CD1c-positive myeloid dendritic cell (primary cell): ENCODE measurements at regions not wholly inside any gene's neighbourhood (a gene's known extent, or its start where the extent isn't known, plus 50 kb on each side); places are given as distances from the start of the nearest gene placed in this dataset.

Experiments used
- DNase-seq: peaks from one replicate; pipeline ENCODE4 v3.0.0-alpha.2; 2016; ENCODE audit errors: extremely low spot score

- no peak for DNase-seq
Observed at GRCh38 chr3:14307656-14308302, 94.6 kb upstream of the SLC6A6 start.

- DNase-seq: no peak
Observed at GRCh38 chr3:14311729-14312128, 90.7 kb upstream of the SLC6A6 start.

DNA sequence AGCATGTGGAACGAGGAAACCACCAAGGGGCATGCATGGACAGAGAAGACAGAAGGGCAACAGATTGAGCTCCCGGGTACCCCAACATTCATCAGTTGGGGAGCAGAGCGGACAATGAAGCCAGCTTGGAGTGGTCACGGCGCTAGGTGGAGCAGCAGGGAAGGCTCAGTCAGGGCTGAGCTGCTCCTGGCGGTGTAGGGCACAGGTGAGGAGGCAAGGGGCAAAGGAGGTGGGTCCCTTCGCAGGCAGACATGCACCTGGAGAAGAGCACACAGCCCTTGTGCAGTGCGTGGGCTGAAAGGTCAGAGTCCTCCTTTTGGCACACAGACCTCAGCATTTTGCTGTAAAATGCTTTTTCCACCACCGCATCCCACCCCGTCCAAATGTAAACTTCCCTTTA lies 90.0 kb upstream of the SLC6A6 start:
- no peak for DNase-seq

DNA sequence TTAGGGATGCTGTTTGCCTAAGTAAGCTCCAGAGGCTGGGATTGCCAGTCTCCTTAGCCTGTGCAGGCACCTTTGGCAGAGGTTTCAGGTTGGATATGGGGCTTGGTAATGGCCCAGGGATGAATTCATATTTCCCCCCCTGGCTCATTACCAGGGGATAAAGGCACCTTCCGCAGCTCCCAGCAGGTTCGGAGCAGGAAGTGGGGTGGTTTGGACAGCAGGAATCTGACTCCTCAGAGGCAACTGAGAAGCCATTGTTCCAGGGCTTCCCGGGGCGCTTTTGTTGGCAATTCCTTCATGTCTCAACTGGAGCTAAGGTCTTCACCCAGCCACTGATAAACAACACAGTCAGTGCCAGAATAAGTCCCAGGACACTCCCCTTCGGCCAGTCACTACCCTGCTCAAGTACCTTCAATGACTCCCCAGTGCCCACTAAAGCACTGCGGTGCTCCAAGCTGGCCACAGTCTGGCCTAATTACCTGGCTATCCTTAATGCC lies 85.3 kb upstream of the SLC6A6 start:
- no peak for DNase-seq

- no peak for DNase-seq
Observed at GRCh38 chr3:14318646-14319045, 83.8 kb upstream of the SLC6A6 start.

- peak; percentile 88 for DNase-seq
Observed at GRCh38 chr3:14319654-14320182, 82.7 kb upstream of the SLC6A6 start.

DNA sequence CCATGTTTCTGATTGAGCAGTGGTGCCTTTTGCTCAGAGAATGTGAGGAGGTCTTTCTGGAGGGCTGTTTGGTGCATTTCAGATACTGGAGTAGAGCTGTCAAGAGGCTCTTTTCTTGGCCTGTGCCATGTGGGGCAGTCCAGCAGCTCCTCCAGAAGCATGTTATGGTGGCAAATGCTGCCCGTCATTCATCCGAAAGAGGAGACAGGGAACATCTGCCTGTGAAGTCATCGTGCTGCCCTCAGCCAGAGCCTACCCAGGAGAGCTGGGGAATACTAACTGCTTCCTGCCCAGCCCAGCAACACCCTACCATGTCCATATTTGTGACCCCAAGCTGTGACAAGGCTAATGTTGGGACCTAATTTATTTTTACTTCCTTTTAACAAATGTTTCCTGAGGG lies 82.2 kb upstream of the SLC6A6 start:
- no peak for DNase-seq

GRCh38 chr3:14322001-14322400 lies 80.4 kb upstream of the SLC6A6 start:
- DNase-seq: no peak

- DNase-seq: no peak
Observed at GRCh38 chr3:14322667-14323295, 79.6 kb upstream of the SLC6A6 start.

DNA sequence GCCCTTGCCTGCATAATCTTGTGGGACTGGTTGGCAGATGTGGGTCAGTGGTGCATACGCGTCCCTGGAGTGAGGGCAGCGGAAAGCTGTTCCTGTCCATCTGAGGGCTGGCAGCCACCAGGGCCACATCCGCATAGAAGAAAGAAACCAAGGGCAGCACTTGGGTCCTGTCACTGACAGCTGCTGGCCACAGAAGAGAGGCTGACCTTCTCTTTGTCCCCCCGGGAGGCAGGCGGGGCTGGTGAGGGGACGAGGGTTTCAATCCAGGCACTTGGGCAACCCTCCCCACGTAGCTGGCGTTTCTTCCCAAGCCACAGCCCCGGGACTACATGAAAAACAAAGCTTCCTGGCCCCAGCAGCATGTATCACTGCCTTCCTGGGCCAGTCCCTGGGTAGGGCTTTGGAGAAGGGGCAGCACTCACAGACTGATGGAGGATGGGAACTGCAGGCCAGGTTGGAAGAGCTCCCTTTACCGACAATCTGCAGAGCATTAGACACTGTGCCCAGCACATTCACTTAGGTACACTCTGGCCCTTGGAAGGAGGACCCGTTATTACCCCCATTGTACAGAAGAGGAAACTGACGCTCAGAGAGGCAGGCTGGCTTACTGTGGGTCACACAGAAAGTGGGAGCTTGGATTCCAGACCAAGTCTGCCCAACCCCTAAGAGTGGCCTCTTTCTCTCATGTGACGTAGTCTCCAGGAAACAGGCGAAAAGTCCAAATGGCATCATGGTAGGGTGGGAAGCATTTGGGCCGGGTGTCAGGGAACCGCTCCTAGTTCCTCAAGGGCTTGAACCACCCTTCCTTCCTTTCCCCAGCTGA lies 78.8 kb upstream of the SLC6A6 start:
- DNase-seq: no peak

DNA sequence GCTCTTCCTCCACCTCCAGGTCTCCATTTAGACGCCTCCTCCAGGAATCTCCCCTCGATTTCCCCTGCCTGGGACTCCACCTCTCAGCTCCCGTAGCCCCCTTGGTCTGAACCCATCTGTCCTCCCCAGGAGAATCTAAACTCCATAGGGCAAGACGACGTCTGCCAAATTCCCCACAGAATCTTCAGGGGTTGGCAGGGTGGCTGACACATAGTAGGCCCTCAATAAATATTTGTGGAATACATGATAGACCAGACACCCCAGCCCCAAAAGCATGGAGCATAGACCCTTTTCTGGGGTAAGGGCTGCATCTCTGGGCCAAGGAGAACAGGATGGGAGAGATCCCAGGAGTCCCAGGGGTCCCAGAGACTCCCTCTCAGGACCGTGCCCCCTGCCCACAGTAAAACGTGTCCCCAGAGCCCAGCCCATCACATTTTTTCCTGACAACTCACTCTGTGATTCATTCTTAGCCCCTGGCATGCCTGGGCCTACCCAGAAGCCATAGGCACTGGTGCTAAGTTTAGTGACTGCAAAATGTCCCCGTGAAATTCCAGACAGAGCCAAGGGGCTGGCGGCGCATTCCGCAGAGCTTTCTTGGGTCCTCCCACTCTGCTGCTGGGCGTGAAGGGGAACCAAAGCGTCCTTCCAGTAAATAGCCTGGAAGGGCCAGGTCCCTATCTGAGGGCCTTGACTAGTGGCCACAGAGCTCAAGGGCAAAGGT lies 78.0 kb upstream of the SLC6A6 start:
- no peak for DNase-seq

DNA sequence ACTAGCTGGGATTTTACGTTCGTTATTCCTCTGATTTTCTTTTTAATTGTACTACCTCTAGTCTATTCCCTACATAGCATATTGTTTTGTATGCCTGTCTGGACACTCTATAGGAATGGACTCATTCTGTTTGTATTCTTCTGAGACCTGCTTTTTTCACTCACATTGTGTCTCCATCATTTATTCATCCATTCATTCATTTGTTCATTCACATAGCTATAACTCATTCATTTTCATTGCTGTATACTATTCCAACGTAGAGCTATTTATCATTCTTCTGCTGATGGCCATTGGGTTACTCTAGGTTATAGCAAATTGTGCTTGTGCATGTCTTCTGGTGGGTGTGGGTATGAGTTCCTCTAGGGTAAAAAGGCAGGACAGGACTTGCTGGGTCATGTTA lies 74.0 kb upstream of the SLC6A6 start:
- DNase-seq: no peak

GRCh38 chr3:14329116-14329830 lies 73.1 kb upstream of the SLC6A6 start:
- DNase-seq: peak; percentile 40

DNA sequence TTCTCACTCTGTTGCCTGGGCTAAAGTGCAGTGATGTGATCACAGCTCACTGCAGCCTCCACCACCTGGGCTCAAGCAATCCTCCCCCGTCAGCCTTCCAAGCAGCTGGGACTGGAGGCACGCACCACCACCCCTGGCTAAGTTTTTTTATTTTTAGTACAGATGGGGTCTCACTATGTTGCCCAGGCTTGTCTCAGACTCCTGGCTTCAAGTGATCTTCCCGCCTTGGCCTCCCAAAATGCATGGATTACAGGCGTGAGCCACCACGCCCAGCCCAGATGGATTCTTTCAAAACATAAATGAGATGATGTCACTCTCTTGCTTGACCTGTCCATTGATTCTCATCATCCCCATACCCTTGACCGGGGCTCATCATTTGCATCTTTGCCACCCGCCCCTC lies 72.6 kb upstream of the SLC6A6 start:
- DNase-seq: no peak

GRCh38 chr3:14330508-14330907 lies 71.9 kb upstream of the SLC6A6 start:
- DNase-seq: no peak

- DNase-seq: no peak
Observed at GRCh38 chr3:14331251-14331650, 71.2 kb upstream of the SLC6A6 start.

- DNase-seq: no peak
Observed at GRCh38 chr3:14332392-14332791, 70.0 kb upstream of the SLC6A6 start.

GRCh38 chr3:14333215-14333614 lies 69.2 kb upstream of the SLC6A6 start:
- DNase-seq: no peak

DNA sequence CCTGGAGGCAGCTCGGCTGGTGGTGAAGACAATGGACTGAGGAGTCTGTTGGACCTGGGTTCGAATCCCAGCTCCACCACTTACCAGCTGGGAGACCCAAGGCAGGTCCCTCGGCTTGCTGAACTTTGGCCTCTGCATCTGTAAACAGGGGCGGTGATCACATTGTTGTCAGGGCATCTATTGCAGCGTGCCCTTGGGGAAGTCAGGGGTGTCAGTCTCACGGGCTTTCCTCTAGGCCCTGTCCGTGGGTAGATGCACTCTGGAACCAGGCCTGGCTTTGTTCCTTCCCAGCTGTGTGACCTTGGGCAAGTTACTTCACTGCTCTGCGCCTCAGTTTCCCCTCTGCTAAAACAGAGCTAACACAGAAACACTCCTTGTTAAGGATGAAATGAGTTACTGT lies 68.8 kb upstream of the SLC6A6 start:
- DNase-seq: no peak

DNA sequence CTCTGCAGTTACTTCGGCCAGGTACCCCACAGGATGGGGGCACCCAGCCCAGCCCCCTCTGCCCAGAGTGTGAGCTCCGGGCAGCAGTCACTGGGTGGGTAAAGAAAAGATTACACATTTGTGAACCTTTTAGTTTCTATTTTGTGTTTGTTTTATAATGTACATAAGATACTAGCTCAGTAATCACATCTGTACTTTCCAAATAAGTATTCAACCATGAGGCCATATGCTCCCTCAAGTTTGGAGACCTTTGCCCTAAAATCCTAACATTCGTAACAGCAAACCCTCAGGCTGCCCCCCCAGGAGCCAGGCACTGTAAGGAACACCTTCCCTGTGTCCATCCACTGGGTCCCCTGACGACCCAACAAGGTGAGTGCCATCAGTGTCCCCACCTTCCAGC lies 68.3 kb upstream of the SLC6A6 start:
- DNase-seq: no peak

DNA sequence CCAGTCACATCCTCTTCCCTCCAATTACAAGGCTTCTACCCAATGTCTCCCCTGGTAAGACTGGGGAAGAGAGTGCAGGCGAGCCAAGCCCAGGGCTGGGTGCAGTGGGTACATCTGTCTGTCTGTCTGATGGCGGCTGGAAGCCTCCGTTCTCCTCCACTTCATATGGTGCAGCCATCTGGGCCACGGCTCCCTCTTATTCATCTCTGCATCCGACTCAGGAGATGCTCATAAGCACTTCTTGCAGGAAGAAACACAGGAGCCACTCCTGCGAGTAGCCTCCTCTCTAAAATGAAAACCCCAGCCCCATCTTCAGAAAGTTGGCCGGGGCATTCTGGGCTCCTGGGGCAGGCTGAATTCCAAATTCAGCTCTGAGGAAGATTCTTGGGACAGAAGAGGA lies 67.5 kb upstream of the SLC6A6 start:
- DNase-seq: no peak
